ENCODE measurements at regions not wholly inside any gene's neighbourhood (a gene's known extent, or its start where the extent isn't known, plus 50 kb on each side); places are given as distances from the start of the nearest gene placed in this dataset.
"Not testable (repeated sequence)": the region's sequence is repeated elsewhere in the genome, so short reads cannot be mapped to it uniquely, and the experiment has no call there.

- no peak for DNase-seq
Observed at GRCh38 chr3:193909387-193909786, 226.6 kb upstream of the HES1 start.

DNA sequence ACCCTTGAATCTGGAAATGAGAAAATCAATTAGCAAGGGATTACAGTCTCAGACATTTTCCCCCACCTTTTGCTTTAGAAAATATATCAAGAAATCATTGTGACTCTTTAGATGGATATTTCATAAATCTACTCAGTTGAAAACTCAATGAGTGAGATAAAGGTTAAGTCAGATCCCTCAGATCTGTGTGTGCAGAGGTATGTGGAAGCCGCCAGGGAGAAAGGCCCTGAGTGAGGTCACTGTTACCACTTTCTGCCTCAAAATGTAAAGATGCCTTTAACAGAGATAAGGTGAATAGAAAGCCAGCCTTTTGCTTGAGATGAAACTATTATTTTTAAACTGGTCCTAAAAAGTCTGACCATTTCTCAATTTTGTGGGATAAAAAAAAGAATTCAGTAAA is 225.6 kb upstream of the HES1 start:
- DNase-seq = no peak

GRCh38 chr3:193910886-193911738 is 224.8 kb upstream of the HES1 start:
- no peak for DNase-seq

GRCh38 chr3:193911784-193912340 is 224.1 kb upstream of the HES1 start:
- no peak for DNase-seq

- DNase-seq = no peak
Observed at GRCh38 chr3:193912621-193913178, 223.2 kb upstream of the HES1 start.

DNA sequence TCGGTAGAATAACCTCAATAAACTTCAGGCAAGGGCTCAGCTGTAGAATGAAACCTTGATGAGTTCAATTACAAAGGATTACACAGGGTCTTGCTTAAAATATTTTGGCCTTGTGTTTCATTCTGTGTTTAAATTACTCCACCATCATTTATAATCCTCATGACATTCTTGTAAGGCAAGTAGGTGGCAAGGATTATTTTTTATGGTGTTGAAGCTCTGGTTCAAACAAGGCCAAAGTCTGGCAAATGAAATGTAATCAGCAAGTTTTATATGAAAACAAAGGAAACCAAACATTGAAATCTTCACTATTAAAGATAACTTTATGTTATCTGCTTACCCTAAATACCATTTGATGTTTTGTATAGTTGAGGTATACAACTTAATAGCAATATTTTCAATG is 221.3 kb upstream of the HES1 start:
- DNase-seq = no peak

DNA sequence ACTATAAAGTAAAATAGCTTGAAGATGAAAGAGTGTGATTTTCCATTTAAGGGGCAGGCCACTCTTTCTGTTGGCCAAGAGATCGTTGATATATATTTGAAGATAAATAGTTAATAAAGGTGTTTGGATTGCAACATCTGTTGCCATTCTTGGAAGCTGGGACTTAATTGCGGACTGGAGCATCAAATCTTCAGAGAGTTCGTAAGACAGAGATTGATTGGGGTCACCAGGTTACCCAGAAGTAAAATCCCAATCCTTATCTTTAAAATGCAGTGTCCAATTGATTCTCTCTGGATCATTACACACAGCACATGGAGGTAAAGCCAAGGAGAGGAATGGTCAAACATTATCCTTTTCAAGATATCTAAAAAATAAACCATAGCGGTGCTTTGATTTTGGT is 220.8 kb upstream of the HES1 start:
- no peak for DNase-seq

- no peak for DNase-seq
Observed at GRCh38 chr3:193915613-193916012, 220.3 kb upstream of the HES1 start.

DNA sequence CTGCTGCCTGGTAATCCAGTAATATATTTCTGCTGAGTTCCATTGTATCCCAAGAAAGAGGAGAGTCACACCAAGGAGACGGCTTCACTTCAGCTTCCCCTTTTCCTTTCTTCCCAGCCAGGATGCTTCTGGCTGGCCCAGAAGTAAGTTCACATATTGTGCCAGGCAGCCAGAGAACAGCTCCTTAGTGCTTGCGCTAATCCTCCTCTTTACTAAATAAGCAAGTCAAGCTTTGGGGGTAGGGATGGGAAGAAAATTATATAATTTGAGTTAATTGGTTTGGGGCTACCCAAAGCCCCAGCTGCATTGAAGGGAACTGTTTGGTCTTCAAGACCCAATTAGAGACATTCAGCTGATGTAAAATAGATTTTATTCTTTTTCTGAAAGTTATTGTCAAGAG is 218.8 kb upstream of the HES1 start:
- no peak for DNase-seq

GRCh38 chr3:193921465-193921864 is 214.5 kb upstream of the HES1 start:
- DNase-seq = no peak

DNA sequence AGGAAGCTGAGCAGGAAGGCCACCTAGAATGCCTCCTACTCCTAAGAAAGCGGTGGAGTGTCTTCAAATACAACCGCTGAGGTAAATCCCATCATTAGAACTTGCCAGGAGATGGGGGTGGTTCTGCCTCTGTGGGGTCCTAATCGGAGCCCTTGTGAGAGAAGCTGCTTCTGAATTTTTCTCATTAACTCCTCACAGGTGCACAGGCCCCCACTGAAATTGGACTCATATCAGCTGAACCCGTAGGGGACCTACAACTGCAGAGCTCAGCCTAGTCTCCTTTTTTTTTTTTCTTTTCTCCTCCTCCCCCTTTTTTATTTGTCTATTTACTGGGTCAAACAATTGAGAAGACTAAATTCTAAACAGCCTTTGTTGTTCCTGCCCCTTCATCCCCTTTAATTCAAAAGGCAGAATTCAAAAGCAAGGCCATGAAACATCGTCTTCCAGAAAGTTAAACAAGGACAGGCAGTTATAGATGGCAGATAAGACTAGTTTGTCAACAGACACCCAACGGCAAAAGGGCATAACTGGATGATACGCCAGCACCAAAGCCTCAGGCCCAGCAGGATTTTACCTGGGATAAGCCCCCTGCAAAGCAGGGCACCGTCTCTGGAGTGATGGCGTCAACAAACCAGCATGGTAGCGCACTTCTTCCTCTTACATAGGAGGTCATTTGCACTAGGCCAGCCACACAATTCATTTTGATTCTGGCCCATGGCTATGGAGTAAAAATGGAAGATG is 213.7 kb upstream of the HES1 start:
- DNase-seq = no peak

DNA sequence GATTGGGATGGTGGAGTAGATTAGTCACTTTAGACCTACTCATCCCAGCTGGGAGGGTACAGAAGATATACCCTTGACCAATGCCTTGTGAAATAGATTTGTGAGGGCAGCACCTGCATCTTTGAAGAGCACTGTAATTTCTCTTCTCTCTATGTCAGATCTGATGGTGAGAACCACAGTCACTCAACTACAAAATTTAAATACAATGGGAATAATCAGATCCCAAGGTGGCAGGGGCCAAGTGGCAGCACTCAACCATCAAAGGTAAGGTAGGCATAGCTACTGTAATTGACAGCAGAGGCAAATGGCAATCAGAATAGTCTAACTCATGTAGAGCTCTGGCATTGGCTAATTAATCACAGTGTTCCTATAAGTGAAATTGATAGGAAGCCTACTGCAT is 212.0 kb upstream of the HES1 start:
- DNase-seq = not testable (repeated sequence)

DNA sequence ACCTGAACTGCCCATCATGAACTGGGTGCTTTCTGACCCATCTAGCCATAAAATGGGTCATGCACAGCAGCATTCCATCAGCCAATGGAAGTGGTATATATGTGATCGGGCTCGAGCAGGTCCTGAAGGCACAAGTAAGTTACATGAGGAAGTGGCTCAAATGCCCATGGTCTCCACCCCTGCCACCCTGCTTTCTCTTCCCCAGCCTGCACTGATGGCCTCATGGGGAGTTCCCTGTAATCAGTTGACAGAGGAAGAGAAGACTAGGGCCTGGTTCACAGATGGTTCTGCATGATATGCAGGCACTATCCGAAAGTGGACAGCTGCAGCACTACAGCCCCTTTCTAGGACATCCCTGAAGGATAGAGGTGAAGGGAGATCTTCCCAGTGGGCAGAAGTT is 209.9 kb upstream of the HES1 start:
- not testable (repeated sequence) for DNase-seq

GRCh38 chr3:193927413-193928206 is 208.3 kb upstream of the HES1 start:
- not testable (repeated sequence) for DNase-seq

DNA sequence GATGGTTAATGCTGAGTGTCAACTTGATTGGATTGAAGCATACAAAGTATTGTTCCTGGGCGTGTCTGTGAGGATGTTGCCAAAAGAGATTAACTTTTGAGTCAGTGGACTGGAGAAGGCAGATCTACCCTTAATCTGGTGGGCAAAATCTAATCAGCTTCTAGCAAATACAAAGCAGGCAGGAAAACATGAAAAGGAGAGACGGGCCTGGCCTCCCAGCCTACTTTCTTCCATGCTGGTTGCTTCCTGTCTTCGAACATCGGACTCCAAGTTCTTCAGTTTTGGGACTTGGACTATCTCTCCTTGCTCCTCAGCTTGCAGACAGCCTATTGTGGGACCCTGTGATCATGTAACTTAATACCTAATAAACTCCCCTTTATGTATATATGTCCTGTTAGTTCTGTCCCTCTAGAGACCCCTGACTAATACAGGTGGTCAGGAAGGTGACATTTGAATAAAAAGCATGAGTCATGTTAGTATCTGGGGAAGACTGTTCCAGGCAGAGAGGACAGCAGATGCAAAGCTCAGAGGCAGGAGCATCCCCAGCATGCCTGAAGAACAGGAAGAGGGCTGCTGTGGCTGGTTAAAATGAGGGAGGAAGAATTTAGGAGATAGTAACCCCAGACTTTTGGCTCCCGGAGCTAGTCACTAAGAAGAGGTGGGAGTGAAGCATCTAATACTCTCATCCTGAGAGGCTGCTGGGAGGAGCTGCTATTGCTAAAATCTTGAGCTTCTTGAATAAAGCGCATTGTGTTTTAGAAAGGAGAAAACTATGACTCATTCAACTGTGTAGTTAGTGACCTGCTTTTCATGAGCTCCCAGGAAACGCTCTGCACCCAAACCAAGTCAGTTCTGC is 207.4 kb upstream of the HES1 start:
- DNase-seq = no peak

- no peak for DNase-seq
Observed at GRCh38 chr3:193929373-193929772, 206.6 kb upstream of the HES1 start.

DNA sequence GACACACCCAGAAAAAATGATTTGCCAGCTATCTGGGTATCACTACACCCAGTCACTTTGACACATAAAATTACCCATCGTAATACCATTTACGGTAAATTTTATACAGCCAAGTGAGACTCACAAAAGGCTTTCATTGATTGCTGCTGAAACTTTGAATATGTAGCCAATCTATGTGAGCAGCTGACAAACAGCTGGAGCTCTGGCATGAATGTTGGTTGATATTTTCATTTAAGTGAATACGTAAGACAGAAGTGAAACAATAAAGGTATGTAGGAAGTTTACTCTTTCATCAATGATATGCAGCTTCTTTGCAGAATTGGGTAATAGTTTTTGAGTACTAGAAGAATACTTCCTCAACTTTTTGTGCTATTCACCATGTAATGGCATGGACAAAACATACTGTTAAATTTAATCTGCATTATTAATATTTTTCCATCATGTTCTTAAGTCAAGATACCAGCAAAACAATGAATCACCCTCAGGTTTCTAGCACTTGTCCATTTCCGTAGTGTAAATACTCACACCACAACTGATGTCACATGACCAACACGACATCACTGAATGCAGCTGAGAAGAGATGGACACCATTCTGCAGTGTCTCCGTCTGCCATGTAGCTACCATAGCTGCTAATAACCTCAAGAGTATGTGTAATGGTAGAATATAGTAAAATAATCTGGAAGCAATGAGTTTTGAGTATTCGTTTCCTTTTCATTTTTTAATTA is 205.9 kb upstream of the HES1 start:
- DNase-seq = no peak

DNA sequence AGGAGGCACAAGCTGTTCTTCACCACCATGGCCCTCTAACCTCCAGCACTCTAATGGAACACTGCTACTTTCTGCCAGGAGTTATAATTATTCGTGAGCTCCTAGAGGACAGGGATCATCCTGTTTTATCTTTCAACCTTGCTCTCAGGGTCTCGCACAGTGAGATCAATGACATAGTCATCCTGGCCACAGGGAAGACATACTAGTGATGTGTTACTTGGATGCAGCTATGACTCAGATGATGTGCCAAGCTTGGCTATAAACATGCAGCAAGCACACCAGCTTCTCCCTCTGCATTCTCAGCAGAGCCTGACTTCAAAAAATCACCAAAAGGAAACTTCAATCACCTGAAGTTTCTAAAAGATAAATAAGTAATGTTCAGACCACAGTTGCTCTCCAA is 203.8 kb upstream of the HES1 start:
- no peak for DNase-seq

DNA sequence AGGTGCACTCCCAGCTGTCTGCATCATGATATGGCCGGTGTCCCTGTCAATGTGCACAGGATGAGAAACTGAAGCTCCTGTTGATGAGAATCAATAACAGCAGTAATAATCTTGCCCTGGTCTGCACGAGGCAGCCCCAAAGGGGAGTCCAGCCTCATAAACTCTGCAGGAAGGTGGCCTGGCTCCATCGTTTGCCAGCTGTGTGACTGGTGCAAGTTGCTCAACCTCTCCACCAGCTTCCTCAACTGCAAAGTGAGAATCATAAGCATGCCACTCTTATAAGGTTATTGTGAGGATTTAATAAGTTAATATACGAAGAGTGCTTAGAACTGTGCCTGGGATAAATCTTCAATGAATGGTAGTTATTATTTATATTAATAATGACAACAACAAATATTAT is 203.4 kb upstream of the HES1 start:
- DNase-seq = no peak

- DNase-seq = no peak
Observed at GRCh38 chr3:193933451-193933850, 202.5 kb upstream of the HES1 start.

DNA sequence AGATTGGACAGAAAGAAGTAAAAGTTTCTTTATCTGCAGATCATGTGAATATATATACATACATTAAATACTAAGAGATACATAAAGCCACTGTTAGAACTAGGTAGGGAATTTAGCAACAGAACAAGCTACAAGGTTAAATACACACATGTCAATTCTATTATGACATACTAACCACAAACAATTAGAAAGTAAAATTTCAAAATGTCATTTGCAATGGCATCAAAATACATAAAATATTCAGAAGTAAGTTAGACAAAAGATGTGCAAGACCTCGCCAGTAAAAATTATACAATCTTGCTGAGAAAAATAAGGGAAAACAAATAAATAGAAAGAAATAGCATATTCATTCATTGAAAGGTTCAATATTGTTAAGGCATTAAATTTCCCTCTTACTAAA is 200.0 kb upstream of the HES1 start:
- DNase-seq = no peak

Measured in T-helper 9 cell (primary cell).